ENCODE measurements at regions not wholly inside any gene's neighbourhood (a gene's known extent, or its start where the extent isn't known, plus 50 kb on each side); places are given as distances from the start of the nearest gene placed in this dataset.

DNA sequence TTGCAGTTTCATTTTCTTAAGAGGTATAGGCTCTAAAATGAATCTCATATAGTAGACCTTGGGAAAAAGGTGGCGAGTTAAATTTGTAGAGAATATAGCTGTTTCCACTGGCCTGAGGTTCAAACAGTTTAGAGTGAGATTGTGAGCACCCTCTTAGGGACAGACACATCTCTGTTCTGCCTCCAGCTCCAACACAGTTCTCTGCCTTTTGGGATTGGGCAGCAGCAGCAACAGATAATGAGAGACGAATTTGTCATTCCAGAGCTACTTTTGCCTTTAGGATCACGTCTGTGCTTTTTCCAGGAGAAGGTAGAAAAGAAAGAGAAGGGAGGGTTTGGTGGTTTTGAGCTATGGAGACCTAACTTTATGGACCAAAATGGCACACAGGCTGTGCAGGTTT, 289.4 kb downstream of the PRL start:
- H3K9me2 ChIP-seq (replicated peaks; ENCODE audit: insufficient read depth, low read length) = no peaks in the 10 kb centered on the region
- H2AFZ ChIP-seq (ENCODE audit: low read length) = no peak overlapping the region
- no peak overlapping the region for H3K4me2 ChIP-seq (ENCODE audit: low read depth, low read length)
- H3K27ac ChIP-seq (ENCODE audit: low read length) = no peak overlapping the region
- no peaks in the 10 kb centered on the region for H3K36me3 ChIP-seq (replicated peaks; ENCODE audit: insufficient read depth, low read length)
- no peaks in the 10 kb centered on the region for H3F3A ChIP-seq (ENCODE audit: insufficient read depth, low read length)
- no peak for DNase-seq
- H4K20me1 ChIP-seq (ENCODE audit: insufficient read depth, low read length) = no peaks in the 10 kb centered on the region
- H3K4me3 ChIP-seq (ENCODE audit: low read length) = no peak overlapping the region
- no peaks in the 10 kb centered on the region for H3K4me1 ChIP-seq (ENCODE audit: low read length)
- H3K9me3 ChIP-seq (replicated peaks; ENCODE audit: insufficient read depth, low read length) = no peaks in the 10 kb centered on the region; the same call in 1 of the 2 replicates
- H3K9ac ChIP-seq (ENCODE audit: low read length) = no peak overlapping the region
- TF ChIP-seq EZH2 (optimal IDR thresholded peaks at IDR 0.05; ENCODE audit: low read depth, low read length) (no peak), EZH2phosphoT487 (IDR thresholded peaks at IDR 0.05; ENCODE audit: low read length) (no peak)
- TF ChIP-seq, protein P1, sequence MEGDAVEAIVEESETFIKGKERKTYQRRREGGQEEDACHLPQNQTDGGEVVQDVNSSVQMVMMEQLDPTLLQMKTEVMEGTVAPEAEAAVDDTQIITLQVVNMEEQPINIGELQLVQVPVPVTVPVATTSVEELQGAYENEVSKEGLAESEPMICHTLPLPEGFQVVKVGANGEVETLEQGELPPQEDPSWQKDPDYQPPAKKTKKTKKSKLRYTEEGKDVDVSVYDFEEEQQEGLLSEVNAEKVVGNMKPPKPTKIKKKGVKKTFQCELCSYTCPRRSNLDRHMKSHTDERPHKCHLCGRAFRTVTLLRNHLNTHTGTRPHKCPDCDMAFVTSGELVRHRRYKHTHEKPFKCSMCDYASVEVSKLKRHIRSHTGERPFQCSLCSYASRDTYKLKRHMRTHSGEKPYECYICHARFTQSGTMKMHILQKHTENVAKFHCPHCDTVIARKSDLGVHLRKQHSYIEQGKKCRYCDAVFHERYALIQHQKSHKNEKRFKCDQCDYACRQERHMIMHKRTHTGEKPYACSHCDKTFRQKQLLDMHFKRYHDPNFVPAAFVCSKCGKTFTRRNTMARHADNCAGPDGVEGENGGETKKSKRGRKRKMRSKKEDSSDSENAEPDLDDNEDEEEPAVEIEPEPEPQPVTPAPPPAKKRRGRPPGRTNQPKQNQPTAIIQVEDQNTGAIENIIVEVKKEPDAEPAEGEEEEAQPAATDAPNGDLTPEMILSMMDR (IDR thresholded peaks at IDR 0.05; ENCODE audit: low read length) = no peak
- H3K79me2 ChIP-seq (ENCODE audit: low read length) = no peaks in the 10 kb centered on the region
- no peaks in the 10 kb centered on the region for H3K27me3 ChIP-seq (replicated peaks; ENCODE audit: insufficient read depth, low read length)

DNA sequence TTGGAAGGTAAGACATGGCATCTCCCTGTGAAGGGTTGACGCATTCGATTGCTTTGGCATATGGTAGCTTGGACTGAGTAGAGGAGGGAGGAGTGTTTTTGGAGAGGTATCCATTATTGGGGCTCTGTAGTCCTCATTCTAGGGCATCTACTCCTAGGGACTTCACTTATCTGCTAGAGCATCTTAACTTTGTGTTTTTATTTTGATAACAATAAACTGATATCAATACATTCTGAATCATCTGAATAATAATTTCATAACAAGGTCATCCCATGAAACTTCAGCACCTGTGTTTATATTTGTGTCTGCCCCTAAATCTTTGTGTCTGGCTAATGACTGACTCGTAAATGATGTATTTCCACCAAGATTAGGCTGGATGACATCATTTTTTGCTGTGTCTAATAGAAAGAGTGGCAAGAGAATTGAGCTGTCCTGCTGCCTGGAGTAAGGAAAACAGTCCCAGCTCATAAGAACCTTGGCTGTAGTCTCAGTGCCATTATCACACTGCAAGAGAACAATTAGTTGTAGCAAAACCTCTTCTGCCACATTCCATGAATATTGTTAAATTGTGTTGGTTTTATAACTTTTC, 288.5 kb downstream of the PRL start:
- no peaks in the 10 kb centered on the region for H3K9me2 ChIP-seq (replicated peaks; ENCODE audit: insufficient read depth, low read length)
- no peak overlapping the region for H3K4me2 ChIP-seq (ENCODE audit: low read depth, low read length)
- no peaks in the 10 kb centered on the region for H4K20me1 ChIP-seq (ENCODE audit: insufficient read depth, low read length)
- H3K9ac ChIP-seq (ENCODE audit: low read length) = no peak overlapping the region
- H3K36me3 ChIP-seq (replicated peaks; ENCODE audit: insufficient read depth, low read length) = no peaks in the 10 kb centered on the region
- H3K4me1 ChIP-seq (ENCODE audit: low read length) = no peaks in the 10 kb centered on the region
- no peak overlapping the region for H3K27ac ChIP-seq (ENCODE audit: low read length)
- H3K9me3 ChIP-seq (replicated peaks; ENCODE audit: insufficient read depth, low read length) = no peaks in the 10 kb centered on the region; the same call in 1 of the 2 replicates
- H2AFZ ChIP-seq (ENCODE audit: low read length) = no peak overlapping the region
- no peaks in the 10 kb centered on the region for H3K27me3 ChIP-seq (replicated peaks; ENCODE audit: insufficient read depth, low read length)
- H3K4me3 ChIP-seq (ENCODE audit: low read length) = no peak overlapping the region
- H3K79me2 ChIP-seq (ENCODE audit: low read length) = no peaks in the 10 kb centered on the region
- DNase-seq = no peak
- no peaks in the 10 kb centered on the region for H3F3A ChIP-seq (ENCODE audit: insufficient read depth, low read length)
- TF ChIP-seq EZH2 (optimal IDR thresholded peaks at IDR 0.05; ENCODE audit: low read depth, low read length) (no peak), EZH2phosphoT487 (IDR thresholded peaks at IDR 0.05; ENCODE audit: low read length) (no peak)
- TF ChIP-seq, protein P1 (IDR thresholded peaks at IDR 0.05; ENCODE audit: low read length) = no peak

DNA sequence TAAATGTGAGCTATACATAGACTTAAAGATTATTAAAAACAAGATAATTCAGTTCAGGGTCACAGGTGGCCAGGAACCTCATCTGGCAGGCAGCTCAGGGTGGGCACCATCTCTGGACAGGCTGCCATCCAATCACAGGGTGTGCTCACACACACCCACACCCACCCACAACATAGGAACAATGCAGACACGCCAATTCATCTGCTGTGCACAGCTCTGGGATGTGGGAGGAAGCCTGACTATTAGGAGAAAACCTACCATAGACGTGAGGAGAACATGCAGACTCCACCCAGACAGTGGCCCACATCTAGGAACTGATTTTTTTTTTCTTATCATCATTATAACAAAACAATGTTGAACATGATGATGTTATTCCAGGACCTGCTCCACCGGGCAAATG, 286.7 kb downstream of the PRL start:
- no peaks in the 10 kb centered on the region; the same call in 1 of the 2 replicates for H3K9me3 ChIP-seq (replicated peaks; ENCODE audit: insufficient read depth, low read length)
- DNase-seq = no peak
- no peaks in the 10 kb centered on the region for H3K79me2 ChIP-seq (ENCODE audit: low read length)
- H3K9ac ChIP-seq (ENCODE audit: low read length) = no peak overlapping the region
- H3K4me3 ChIP-seq (ENCODE audit: low read length) = no peak overlapping the region
- no peaks in the 10 kb centered on the region for H4K20me1 ChIP-seq (ENCODE audit: insufficient read depth, low read length)
- no peak overlapping the region for H3K27ac ChIP-seq (ENCODE audit: low read length)
- H2AFZ ChIP-seq (ENCODE audit: low read length) = no peak overlapping the region
- H3K4me2 ChIP-seq (ENCODE audit: low read depth, low read length) = no peak overlapping the region
- H3F3A ChIP-seq (ENCODE audit: insufficient read depth, low read length) = no peaks in the 10 kb centered on the region
- no peaks in the 10 kb centered on the region for H3K9me2 ChIP-seq (replicated peaks; ENCODE audit: insufficient read depth, low read length)
- H3K4me1 ChIP-seq (ENCODE audit: low read length) = no peaks in the 10 kb centered on the region
- no peaks in the 10 kb centered on the region for H3K27me3 ChIP-seq (replicated peaks; ENCODE audit: insufficient read depth, low read length)
- TF ChIP-seq EZH2phosphoT487 (IDR thresholded peaks at IDR 0.05; ENCODE audit: low read length) (no peak), EZH2 (optimal IDR thresholded peaks at IDR 0.05; ENCODE audit: low read depth, low read length) (no peak)
- TF ChIP-seq, protein P1 (IDR thresholded peaks at IDR 0.05; ENCODE audit: low read length) = no peak
- no peaks in the 10 kb centered on the region for H3K36me3 ChIP-seq (replicated peaks; ENCODE audit: insufficient read depth, low read length)

Measured in MM.1S (cell line).